NCI-H226 (cell line): ENCODE measurements at regions not wholly inside any gene's neighbourhood (a gene's known extent, or its start where the extent isn't known, plus 50 kb on each side); places are given as distances from the start of the nearest gene placed in this dataset.
A peak's percentile ranks its signal among the peaks of the same experiment; 100 is the strongest.
"Not testable (repeated sequence)": the region's sequence is repeated elsewhere in the genome, so short reads cannot be mapped to it uniquely, and the experiment has no call there.

ENCODE experiments used
- DNase-seq: peaks from one replicate; pipeline ENCODE4 v3.0.0-alpha.2; 2015

GRCh38 chr10:63077800-63078199 lies 55.3 kb upstream of the NRBF2 start:
- no peak for DNase-seq

- no peak for DNase-seq
These were observed 60.2 kb upstream of the NRBF2 start for GRCh38 chr10:63072951-63073350.

- no peak for DNase-seq
These were observed 62.0 kb upstream of the NRBF2 start for GRCh38 chr10:63071145-63071544.

GRCh38 chr10:63069318-63069717 lies 63.8 kb upstream of the NRBF2 start:
- no peak for DNase-seq

- DNase-seq = no peak
These were observed 64.9 kb upstream of the NRBF2 start for GRCh38 chr10:63068246-63068645.

GRCh38 chr10:63066606-63067005 lies 66.5 kb upstream of the NRBF2 start:
- DNase-seq = no peak

GRCh38 chr10:63064706-63065105 lies 68.4 kb upstream of the NRBF2 start:
- no peak for DNase-seq

- no peak for DNase-seq
These were observed 74.9 kb upstream of the NRBF2 start for GRCh38 chr10:63058236-63058635.

- DNase-seq = no peak
These were observed 75.6 kb upstream of the NRBF2 start for GRCh38 chr10:63057509-63057908.

GRCh38 chr10:63055705-63056104 lies 77.4 kb upstream of the NRBF2 start:
- no peak for DNase-seq

GRCh38 chr10:63054889-63055611 lies 78.1 kb upstream of the NRBF2 start:
- no peak for DNase-seq

- no peak for DNase-seq
These were observed 81.0 kb upstream of the NRBF2 start for GRCh38 chr10:63052083-63052482.

GRCh38 chr10:63042256-63042655 lies 90.9 kb upstream of the NRBF2 start:
- DNase-seq = peak; percentile 28

- DNase-seq = not testable (repeated sequence)
These were observed 99.4 kb upstream of the NRBF2 start for GRCh38 chr10:63033616-63034185.

GRCh38 chr10:63030536-63030935 lies 102.6 kb upstream of the NRBF2 start:
- DNase-seq = no peak

GRCh38 chr10:63027531-63027930 lies 105.6 kb upstream of the NRBF2 start:
- DNase-seq = no peak

- no peak for DNase-seq
These were observed 111.9 kb upstream of the NRBF2 start for GRCh38 chr10:63021225-63021624.

- no peak for DNase-seq
These were observed 119.4 kb upstream of the NRBF2 start for GRCh38 chr10:63013755-63014154.

- no peak for DNase-seq
These were observed 120.5 kb upstream of the NRBF2 start for GRCh38 chr10:63012623-63013022.

GRCh38 chr10:63010203-63010602 lies 122.9 kb upstream of the NRBF2 start:
- DNase-seq = no peak

GRCh38 chr10:63008491-63008890 lies 124.6 kb upstream of the NRBF2 start:
- no peak for DNase-seq

- DNase-seq = no peak
These were observed 126.0 kb upstream of the NRBF2 start for GRCh38 chr10:63007112-63007511.

GRCh38 chr10:63005246-63005645 lies 127.9 kb upstream of the NRBF2 start:
- DNase-seq = no peak

GRCh38 chr10:63003816-63004453 lies 129.2 kb upstream of the NRBF2 start:
- DNase-seq = no peak
